PC-3 (cell line): ENCODE measurements at regions not wholly inside any gene's neighbourhood (a gene's known extent, or its start where the extent isn't known, plus 50 kb on each side); places are given as distances from the start of the nearest gene placed in this dataset.

Experiments
- EZH2phosphoT487 ChIP-seq: fragments of 300-600 bp; sonication (generic); IDR thresholded peaks from 2 replicates; pipeline ENCODE4 v1.6.1; 2018; ENCODE audit warnings: mild to moderate bottlenecking, antibody characterized with exemption, low read length, borderline replicate concordance
- TF ChIP-seq, protein P1 (sequence below): fragments of 300-600 bp; sonication (generic); conservative IDR thresholded peaks from 2 replicates; pipeline ENCODE4 v1.5.1; 2017; ENCODE audit warnings: antibody characterized with exemption, low read depth, mild to moderate bottlenecking, low read length

DNA sequence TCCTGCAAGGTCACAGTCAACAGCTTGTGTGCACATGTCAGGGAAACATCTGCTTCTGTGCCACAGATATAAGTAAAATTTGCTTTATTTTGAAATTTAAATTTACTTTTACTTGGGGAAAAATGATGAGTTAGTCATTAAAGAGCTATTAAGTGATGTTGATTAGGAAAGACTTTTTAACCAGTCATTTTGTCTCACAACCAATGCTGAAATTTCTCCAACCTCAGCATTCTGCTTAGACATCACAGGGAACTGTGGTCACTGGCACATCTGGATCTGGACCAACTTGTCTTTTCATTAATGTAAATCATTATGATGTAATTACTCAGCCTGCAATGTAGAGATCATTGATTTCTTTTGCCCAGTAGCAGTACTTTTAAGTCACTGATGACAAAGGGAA, 301.0 kb downstream of the TTLL7 start:
- TF ChIP-seq, protein P1, sequence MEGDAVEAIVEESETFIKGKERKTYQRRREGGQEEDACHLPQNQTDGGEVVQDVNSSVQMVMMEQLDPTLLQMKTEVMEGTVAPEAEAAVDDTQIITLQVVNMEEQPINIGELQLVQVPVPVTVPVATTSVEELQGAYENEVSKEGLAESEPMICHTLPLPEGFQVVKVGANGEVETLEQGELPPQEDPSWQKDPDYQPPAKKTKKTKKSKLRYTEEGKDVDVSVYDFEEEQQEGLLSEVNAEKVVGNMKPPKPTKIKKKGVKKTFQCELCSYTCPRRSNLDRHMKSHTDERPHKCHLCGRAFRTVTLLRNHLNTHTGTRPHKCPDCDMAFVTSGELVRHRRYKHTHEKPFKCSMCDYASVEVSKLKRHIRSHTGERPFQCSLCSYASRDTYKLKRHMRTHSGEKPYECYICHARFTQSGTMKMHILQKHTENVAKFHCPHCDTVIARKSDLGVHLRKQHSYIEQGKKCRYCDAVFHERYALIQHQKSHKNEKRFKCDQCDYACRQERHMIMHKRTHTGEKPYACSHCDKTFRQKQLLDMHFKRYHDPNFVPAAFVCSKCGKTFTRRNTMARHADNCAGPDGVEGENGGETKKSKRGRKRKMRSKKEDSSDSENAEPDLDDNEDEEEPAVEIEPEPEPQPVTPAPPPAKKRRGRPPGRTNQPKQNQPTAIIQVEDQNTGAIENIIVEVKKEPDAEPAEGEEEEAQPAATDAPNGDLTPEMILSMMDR, result no peak
- TF ChIP-seq EZH2phosphoT487, result no peak
